HepG2 (cell line): ENCODE measurements at regions not wholly inside any gene's neighbourhood (a gene's known extent, or its start where the extent isn't known, plus 50 kb on each side); places are given as distances from the start of the nearest gene placed in this dataset.

ENCODE experiments used
- CREB1 ChIP-seq, 2 experiments: fragments of 450-650 bp in 1 of 2; IDR thresholded peaks; 2 replicates each; pipeline ENCODE4 v1.6.1; 2016 to 2017; ENCODE audit warnings: control low read depth in 1 of 2, mild to moderate bottlenecking in 1 of 2, missing compliant biosample characterization in 1 of 2, missing genetic modification characterization in 1 of 2
- CTCF ChIP-seq: sonication (generic); formaldehyde crosslinking; IDR thresholded peaks from 2 replicates; pipeline ENCODE4 v1.5.0; 2020; ENCODE audit warnings: mild to moderate bottlenecking, missing genetic modification reagents, moderate library complexity
- MXD3 ChIP-seq: IDR thresholded peaks from 2 replicates; pipeline ENCODE4 v1.6.1; 2016; ENCODE audit warnings: mild to moderate bottlenecking, missing biosample characterization, missing genetic modification reagents
- TCF7L2 ChIP-seq: IDR thresholded peaks from 2 replicates; pipeline ENCODE4 v1.6.1; 2011; ENCODE audit warnings: mild to moderate bottlenecking, low read depth, low read length, moderate library complexity
- ZFP36L2 ChIP-seq: sonication (generic); formaldehyde crosslinking; IDR thresholded peaks from 2 replicates; pipeline ENCODE4 v1.4.0; 2020; ENCODE audit warnings: missing genetic modification reagents
- ZFP90 ChIP-seq: sonication (generic); formaldehyde crosslinking; IDR thresholded peaks from 2 replicates; pipeline ENCODE4 v1.8.0; 2022; ENCODE audit warnings: missing genetic modification reagents, mild to moderate bottlenecking, inconsistent platforms, borderline replicate concordance
- ZNF180 ChIP-seq: sonication (generic); formaldehyde crosslinking; IDR thresholded peaks from 2 replicates; pipeline ENCODE4 v1.4.0; 2020; ENCODE audit warnings: low read depth, missing genetic modification reagents, borderline replicate concordance
- ZNF703 ChIP-seq: sonication (generic); formaldehyde crosslinking; IDR thresholded peaks from 2 replicates; pipeline ENCODE4 v1.5.1; 2020; ENCODE audit warnings: missing genetic modification reagents, mild to moderate bottlenecking, moderate library complexity, borderline replicate concordance

- no peak for TF ChIP-seq CREB1 (IDR thresholded peaks at IDR 0.05)
- TF ChIP-seq CREB1 (CRISPR knock-in tag; IDR thresholded peaks at IDR 0.05): no peak
- TF ChIP-seq ZFP90 (CRISPR knock-in tag): no peak
- no peak for TF ChIP-seq MXD3 (CRISPR knock-in tag)
- TF ChIP-seq TCF7L2: no peak
- no peak for TF ChIP-seq ZNF180 (CRISPR knock-in tag)
- TF ChIP-seq CTCF: no peak
- no peak for TF ChIP-seq ZFP36L2 (CRISPR knock-in tag)
- TF ChIP-seq ZNF703 (CRISPR knock-in tag): no peak
These were observed 79.2 kb downstream of the MEX3B start for GRCh38 chr15:81966631-81967030.
